HG02970 (cell line): ENCODE measurements at regions not wholly inside any gene's neighbourhood (a gene's known extent, or its start where the extent isn't known, plus 50 kb on each side); places are given as distances from the start of the nearest gene placed in this dataset.

Source experiments
- ATAC-seq: cut with Tn5 transposase; IDR thresholded peaks from one replicate; pipeline ENCODE4 v1.9.1; 2021; ENCODE audit warnings: mild to moderate bottlenecking, moderate library complexity, moderate number of reproducible peaks; ENCODE audit not compliant: unreplicated experiment, low FRiP score

- ATAC-seq: no peak
These were observed 440.1 kb upstream of the CCDC196 start for GRCh38 chr14:66046035-66046434.

GRCh38 chr14:66046591-66046990 is 439.6 kb upstream of the CCDC196 start:
- no peak for ATAC-seq

GRCh38 chr14:66056268-66056907 is 429.8 kb upstream of the CCDC196 start:
- no peak for ATAC-seq

- no peak for ATAC-seq
These were observed 429.1 kb upstream of the CCDC196 start for GRCh38 chr14:66056926-66057552.

- no peak for ATAC-seq
These were observed 421.0 kb upstream of the CCDC196 start for GRCh38 chr14:66065188-66065587.

- ATAC-seq: no peak
These were observed 419.0 kb upstream of the CCDC196 start for GRCh38 chr14:66066981-66067776.

- ATAC-seq: no peak
These were observed 417.1 kb upstream of the CCDC196 start for GRCh38 chr14:66069036-66069435.

- no peak for ATAC-seq
These were observed 416.2 kb upstream of the CCDC196 start for GRCh38 chr14:66069830-66070541.

- no peak for ATAC-seq
These were observed 415.4 kb upstream of the CCDC196 start for GRCh38 chr14:66070542-66071319.

GRCh38 chr14:66072190-66073084 is 413.7 kb upstream of the CCDC196 start:
- no peak for ATAC-seq

- ATAC-seq: no peak
These were observed 411.6 kb upstream of the CCDC196 start for GRCh38 chr14:66074537-66074936.

- ATAC-seq: no peak
These were observed 410.0 kb upstream of the CCDC196 start for GRCh38 chr14:66076176-66076575.

- ATAC-seq: no peak
These were observed 408.2 kb upstream of the CCDC196 start for GRCh38 chr14:66078006-66078405.

- no peak for ATAC-seq
These were observed 404.4 kb upstream of the CCDC196 start for GRCh38 chr14:66081594-66082376.

GRCh38 chr14:66085224-66085623 is 400.9 kb upstream of the CCDC196 start:
- ATAC-seq: no peak

GRCh38 chr14:66085665-66086064 is 400.5 kb upstream of the CCDC196 start:
- ATAC-seq: no peak

GRCh38 chr14:66087231-66087630 is 398.9 kb upstream of the CCDC196 start:
- ATAC-seq: no peak

- no peak for ATAC-seq
These were observed 397.5 kb upstream of the CCDC196 start for GRCh38 chr14:66088656-66089055.
